GM19238 (cell line): ENCODE measurements at regions not wholly inside any gene's neighbourhood (a gene's known extent, or its start where the extent isn't known, plus 50 kb on each side); places are given as distances from the start of the nearest gene placed in this dataset.
"Not testable (repeated sequence)": the region's sequence is repeated elsewhere in the genome, so short reads cannot be mapped to it uniquely, and the experiment has no call there.

ENCODE experiments used
- DNase-seq: peaks from one replicate; pipeline ENCODE4 v3.0.0; 2011; ENCODE audit warnings: low spot score; ENCODE audit not compliant: insufficient read length

DNA sequence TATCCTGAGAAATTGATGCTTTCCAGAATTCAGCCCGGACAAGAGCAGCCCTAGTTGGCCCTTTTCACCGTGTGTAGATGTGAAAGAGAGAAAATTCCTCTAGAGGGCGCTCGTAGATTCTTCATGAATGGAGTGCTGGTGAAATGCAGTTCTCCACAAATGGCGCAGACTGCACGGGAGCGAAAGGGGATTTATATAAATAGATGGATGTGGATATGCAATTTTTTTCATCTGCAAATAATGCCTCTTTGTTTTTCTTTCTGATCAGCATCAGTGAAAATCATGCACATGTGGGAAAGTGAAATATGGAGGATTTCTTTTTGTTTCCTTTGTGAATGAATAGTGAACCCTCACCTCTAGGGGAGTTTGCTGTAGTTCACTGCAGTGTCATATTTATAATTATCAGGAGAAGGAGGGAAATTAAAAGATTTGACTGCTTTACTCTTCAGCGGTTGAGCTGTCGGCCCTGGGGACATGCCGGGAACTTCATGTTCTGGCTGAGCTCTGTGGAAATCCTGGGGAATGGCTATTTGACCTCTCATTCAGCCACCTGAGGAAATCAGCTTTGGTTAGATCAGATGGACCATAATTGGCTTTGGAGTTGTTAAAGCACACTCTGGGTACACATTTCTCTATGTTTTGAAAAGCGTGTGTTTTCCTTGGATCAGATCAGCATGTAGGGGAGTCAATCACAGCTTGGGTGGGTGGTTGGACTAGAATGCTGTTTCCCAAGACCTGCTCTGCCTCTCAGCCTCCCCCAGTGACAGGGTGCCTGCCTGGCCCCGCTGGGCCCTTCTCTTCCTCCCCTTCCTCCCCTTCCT, 115.0 kb upstream of the SHISA3 start:
- DNase-seq, result peak; percentile 46

- DNase-seq, result no peak
These were observed 113.3 kb upstream of the SHISA3 start for GRCh38 chr4:42284030-42284429.

DNA sequence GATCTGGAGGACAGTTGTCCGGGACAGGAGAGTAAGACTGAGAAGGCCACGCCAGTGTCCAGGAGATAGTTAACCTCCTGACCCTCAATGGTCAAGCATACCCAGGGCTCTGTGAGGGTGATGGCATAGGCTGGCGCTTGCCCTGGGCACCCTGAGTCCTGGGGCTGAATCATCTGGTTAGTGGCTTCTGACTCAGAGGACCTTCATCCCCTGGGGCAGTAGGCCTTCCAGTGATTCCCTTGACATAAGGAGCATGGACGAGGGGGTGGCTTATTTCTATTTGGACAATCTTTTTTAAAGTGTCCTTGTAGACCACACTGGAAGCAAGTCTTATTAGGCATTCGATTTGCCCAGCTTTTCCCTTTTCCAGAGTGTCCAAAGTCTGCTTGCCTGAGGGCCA, 108.4 kb upstream of the SHISA3 start:
- not testable (repeated sequence) for DNase-seq

DNA sequence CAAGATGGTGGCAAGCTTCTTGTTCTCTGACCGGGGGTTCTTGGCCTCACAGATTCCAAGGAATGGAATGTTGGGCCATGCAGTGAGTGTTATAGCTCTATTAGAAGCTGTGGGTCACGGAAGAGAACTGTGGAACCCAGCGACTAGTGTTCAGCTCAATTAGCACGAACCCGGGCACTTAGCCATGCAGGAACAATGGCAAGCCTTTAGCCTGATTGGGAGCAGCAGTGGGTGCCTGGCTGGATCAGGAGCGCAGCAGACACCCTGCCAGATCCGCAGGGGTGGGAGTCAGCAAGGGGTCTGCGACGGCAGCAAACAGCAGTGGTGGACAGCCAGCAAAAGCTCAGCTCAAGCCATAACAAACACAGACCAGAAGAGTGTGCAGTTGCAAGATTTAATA, 105.1 kb upstream of the SHISA3 start:
- DNase-seq, result not testable (repeated sequence)

GRCh38 chr4:42293967-42294813, 103.1 kb upstream of the SHISA3 start:
- no peak for DNase-seq

- no peak for DNase-seq
These were observed 101.1 kb upstream of the SHISA3 start for GRCh38 chr4:42296196-42296595.

DNA sequence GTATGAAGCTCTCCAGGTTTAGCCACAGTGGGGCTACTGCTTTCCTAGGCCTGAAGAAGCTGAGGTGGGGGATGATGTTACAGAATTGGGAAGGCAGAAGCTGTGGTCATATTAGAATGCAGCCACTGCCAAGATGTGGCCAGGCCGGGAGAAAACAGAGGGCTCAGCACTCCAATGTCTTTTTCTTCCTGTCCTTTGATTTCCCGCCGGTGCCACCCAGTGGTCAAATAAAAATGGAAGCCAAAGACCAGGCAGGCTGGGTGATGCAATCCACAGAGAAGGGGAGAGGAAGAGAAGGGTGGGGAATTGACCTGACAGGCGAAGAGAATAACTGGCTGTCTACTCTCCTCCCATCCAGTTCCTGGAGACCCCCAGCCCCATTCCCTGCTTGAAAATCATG, 94.9 kb upstream of the SHISA3 start:
- DNase-seq, result no peak

- DNase-seq, result no peak
These were observed 90.8 kb upstream of the SHISA3 start for GRCh38 chr4:42306221-42307109.

DNA sequence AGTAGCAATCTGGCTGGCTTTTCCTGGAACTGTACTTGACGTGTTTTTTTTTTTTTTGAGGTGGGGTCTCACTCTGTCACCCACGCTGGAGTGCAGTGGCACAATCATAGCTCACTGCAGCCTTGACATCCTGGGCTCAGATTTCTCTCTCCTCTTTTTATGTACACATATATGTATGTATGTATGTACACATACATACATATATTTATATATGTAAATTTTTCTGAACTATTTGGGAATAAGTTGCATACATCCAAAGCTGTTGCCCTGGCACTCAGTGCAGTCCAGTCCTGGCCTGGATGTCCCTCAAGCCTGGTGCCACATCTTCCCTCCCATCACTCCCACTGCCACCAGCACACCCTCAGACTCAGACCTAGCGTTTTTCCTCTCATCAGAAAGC, 89.0 kb upstream of the SHISA3 start:
- no peak for DNase-seq

DNA sequence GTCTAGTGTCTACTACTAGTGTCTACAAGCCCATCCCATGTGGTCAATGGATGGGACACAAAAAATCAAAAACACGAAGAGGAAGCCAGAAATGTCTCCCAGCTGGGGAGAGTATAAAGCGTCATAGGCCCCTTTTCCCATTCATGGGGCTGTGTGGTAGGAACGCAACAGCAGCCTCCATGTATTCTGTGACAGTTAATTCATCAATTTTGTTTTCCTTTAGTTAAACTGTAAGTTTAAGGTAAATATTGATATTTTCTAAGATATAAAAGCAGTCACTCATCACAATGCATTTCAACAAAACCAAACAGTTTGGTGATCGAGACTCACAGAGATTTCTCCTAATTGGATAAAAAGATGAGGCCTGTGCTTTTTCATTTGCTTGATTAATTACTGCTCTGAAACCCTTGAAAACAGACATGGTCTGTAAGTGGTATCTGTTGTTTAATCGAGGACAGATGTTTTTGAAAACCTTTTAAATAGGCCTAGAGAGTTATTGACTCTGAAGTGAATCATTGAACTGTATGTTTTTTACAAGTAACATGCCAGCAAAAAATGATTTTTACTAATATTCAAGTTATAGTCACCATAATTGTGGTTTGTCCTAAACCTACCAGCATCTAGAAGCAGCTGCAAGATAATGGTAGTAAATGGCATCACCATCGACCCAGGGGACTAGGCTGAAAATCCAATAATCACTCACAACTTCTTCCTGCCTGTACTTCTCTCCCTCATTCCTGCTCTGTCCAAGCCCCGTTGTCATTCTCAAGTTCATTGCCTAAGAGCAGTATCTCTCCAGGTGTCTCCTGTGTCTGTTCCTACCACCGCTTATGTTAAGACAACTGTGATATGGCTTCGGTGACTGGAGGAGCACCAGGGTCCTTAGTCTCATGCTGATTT, 87.7 kb upstream of the SHISA3 start:
- DNase-seq, result no peak

- DNase-seq, result no peak
These were observed 86.9 kb upstream of the SHISA3 start for GRCh38 chr4:42310358-42310757.

- no peak for DNase-seq
These were observed 86.5 kb upstream of the SHISA3 start for GRCh38 chr4:42310806-42311205.

DNA sequence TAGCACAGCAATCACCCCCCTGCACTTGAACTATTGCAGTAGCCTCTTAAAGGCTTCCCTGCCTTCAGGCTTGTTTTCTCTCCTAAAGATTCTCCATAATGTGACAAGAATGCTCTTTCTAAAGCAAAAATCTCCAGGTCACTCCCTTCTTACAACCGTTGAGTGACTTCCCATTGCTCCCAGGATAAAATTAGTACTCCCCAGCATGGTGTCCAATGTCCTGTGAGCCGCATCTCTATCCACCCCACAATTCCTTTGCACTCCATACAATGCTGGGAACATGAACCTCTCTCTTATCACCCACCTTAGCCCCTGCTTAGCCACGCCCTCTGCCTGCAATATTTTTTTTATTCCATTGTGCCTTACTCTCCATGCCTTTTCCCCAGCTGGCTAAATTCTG, 85.7 kb upstream of the SHISA3 start:
- DNase-seq, result no peak

DNA sequence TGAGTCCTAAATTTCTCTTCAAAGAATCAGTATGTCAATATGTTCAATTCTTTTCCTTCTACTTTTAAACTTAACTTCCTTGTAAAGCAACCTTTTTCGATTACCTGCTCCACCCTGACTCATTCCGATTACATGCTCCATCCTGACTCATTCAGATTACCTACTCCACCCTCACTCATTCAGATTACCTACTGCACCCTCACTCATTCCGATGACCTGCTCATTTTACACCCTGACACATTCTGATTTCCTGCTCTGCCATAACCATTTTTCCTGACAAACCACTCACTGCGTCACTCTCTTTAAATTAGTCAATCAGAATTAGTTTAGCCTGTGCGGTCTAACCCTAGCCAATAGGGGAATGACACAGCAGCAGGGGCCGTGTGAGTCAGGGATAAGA, 83.9 kb upstream of the SHISA3 start:
- not testable (repeated sequence) for DNase-seq

DNA sequence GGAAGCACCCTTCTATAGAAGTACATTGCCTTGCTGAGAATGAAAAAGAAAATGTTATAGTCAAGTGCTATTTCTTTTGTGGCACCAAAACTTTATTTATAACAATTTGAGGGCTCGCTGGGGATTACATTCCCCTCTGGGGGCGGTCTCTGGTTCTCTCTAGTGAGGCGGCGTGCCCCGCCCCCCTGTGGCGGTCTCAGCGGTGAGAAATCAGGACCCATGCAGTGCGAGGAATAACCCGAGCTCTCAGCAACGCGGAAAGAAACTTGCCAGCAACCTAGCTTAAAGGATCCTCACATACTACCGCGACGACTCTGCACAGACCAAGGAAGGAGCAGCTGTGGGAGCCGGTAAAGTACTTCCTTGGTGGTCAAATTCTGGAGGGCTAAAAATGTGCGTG, 83.4 kb upstream of the SHISA3 start:
- DNase-seq, result no peak

DNA sequence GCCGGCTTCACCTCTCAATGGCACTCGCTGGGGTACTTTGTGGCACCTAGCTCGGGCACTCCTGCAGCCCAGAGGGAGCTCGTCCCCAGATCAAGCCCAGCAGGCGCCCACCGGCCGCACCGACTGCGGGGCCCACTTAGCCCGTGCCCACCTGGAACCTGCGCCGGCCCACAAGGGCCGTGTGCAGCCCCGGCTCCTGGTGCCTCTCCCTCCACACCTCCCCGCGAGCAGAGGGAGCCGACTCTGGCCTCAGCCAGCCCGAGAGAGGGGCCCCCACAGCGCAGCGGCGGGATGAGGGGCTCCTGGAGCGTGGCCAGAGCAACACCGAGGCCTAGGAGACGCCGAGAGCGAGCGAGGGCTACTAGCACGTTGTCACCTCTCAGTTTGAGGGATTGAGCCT, 82.1 kb upstream of the SHISA3 start:
- DNase-seq, result no peak

DNA sequence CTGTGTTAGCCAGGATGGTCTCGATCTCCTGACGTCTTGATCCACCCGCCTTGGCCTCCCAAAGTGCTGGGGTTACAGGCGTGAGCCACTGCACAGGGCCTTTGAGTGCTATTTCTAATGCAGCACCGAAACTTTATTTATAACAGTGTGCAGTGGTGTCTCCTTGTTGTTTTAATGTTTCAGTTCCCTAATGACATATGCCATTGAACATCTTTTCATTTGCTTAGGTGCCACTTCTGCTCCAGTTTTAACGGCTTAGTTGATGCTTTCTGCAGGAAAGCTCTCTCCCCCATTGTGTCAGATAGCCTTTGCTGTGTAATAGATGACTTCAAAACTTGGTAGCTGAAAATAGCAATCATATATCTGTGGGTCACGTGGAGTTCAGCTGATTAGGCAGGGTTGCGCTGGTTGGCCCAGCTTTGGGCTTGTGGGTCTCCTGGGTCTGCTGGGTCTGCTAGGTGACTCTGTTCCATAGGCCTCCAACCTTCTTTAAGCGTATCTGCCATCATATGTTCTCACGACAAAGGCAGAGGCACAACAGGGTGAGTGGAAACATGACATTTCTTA, 76.4 kb upstream of the SHISA3 start:
- no peak for DNase-seq

DNA sequence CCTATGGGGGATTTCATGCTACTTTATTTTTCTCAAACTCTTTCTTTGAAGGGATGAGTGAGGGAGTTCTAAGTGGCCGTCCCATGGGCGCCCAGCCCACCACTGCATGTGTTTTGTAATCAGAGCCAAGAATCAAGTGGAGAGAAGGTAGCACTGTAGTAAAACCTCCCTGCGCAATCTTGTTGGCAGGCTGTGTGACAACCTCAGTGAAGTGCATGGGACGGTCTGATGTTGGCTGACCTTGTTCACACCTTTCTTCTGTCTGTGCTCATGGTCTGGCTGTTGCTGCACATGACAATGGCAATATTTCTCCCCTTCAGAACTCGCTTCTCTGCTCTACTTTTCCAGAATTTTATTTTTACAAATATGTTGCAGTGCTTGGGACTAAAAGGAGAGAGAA, 71.2 kb upstream of the SHISA3 start:
- no peak for DNase-seq

DNA sequence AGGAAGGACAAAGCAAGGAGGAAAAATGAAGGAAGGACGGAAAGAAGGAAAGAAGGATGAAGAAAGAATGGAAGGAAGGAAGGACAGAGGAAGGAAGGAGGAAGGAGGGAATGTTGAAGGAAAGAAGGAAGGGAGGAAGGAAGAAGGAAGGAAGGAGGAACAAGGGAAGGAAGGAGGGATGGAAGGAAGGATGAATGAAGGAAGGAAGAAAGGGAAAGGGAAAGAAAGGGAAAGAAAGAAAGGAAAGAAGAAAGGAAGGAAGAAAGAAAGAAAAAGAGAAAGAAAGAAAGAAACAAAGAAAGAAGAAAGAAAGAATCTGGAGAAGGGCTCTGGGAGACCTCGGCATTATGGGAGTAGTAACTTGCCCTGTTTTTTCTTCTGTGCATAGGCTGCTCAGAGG, 70.8 kb upstream of the SHISA3 start:
- no peak for DNase-seq

DNA sequence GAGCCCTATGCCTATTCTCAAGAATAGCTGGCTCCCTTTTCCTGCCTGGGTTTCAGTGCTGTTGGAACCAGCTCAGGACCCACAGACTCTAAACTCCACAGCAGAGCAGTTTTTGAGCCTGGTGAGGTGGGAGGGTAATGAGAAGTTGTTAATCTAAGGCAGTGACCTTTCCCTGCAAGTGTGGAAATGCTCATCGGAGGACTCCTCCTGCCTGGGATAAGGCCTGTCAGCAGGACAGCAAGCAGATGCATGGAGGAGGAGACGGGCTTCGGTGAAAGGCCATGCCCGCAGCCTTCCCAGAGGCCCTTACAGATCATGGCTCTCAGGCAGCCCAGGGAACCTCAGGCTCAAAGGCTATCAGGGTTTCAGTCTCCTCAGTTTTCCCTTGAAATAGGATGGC, 70.0 kb upstream of the SHISA3 start:
- no peak for DNase-seq
